ENCODE measurements at regions not wholly inside any gene's neighbourhood (a gene's known extent, or its start where the extent isn't known, plus 50 kb on each side); places are given as distances from the start of the nearest gene placed in this dataset.

GRCh38 chr20:59437601-59438031 lies 137.2 kb downstream of the EDN3 start (continued):
- TF ChIP-seq, protein P1, sequence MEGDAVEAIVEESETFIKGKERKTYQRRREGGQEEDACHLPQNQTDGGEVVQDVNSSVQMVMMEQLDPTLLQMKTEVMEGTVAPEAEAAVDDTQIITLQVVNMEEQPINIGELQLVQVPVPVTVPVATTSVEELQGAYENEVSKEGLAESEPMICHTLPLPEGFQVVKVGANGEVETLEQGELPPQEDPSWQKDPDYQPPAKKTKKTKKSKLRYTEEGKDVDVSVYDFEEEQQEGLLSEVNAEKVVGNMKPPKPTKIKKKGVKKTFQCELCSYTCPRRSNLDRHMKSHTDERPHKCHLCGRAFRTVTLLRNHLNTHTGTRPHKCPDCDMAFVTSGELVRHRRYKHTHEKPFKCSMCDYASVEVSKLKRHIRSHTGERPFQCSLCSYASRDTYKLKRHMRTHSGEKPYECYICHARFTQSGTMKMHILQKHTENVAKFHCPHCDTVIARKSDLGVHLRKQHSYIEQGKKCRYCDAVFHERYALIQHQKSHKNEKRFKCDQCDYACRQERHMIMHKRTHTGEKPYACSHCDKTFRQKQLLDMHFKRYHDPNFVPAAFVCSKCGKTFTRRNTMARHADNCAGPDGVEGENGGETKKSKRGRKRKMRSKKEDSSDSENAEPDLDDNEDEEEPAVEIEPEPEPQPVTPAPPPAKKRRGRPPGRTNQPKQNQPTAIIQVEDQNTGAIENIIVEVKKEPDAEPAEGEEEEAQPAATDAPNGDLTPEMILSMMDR (IDR thresholded peaks at IDR 0.05) = no peak
- TF ChIP-seq TCF12 (IDR thresholded peaks at IDR 0.05) (peak; percentile 83), JUND (IDR thresholded peaks at IDR 0.05) (peak; percentile 49), RXRA (IDR thresholded peaks at IDR 0.05; ENCODE audit: borderline replicate concordance, low read depth) (no peak), POLR2AphosphoS5 (IDR thresholded peaks at IDR 0.05; ENCODE audit: low read depth, low read length) (peak; percentile 63; the same call in 1 of the 2 replicates), TEAD4 (IDR thresholded peaks at IDR 0.05; ENCODE audit: borderline replicate concordance, insufficient read depth) (peak; percentile 63; the same call in 1 of the 2 replicates), SIN3A (IDR thresholded peaks at IDR 0.05; ENCODE audit: borderline replicate concordance, low read depth, low read length) (0 out of 2 replicates have a peak, but pooled peaks have one; percentile 40), TAF1 (IDR thresholded peaks at IDR 0.05; ENCODE audit: borderline replicate concordance, low read depth, low read length) (no peak)
- TF ChIP-seq, protein P2, sequence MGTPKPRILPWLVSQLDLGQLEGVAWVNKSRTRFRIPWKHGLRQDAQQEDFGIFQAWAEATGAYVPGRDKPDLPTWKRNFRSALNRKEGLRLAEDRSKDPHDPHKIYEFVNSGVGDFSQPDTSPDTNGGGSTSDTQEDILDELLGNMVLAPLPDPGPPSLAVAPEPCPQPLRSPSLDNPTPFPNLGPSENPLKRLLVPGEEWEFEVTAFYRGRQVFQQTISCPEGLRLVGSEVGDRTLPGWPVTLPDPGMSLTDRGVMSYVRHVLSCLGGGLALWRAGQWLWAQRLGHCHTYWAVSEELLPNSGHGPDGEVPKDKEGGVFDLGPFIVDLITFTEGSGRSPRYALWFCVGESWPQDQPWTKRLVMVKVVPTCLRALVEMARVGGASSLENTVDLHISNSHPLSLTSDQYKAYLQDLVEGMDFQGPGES (IDR thresholded peaks at IDR 0.05; ENCODE audit: low read depth, low read length) = no peak

DNA sequence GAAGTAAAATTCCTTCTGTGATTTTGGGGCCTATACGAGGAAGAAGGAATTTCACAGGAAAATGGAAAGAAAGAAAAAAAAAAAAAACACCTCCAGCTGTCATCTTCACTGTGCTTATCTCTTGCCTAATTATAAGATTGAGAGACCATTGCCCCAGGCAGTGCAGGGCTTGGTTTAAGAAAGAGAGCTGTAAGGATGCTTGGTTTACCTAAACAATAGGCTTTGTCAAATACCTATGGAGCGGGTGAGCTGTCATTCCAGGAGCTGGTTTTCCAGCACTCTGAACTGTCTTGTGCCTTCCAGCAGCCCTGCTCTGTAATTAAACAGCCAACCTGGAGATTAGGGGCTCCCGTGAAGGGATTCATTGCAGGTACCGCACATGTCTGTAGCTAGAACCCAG lies 137.8 kb downstream of the EDN3 start:
- Histone ChIP-seq H3K36me3 (replicated peaks in 1 of 2; ENCODE audit: control insufficient read depth in 1 of 2, insufficient read depth in 2 of 2, low read length in 1 of 2) (no peaks in the 10 kb centered on the region), H3K9me2 (no peaks in the 10 kb centered on the region), H4K20me1 (ENCODE audit: insufficient read depth) (no peaks in the 10 kb centered on the region), H3K27ac (ENCODE audit: low read depth in 2 of 2, low read length in 1 of 2) (peak overlapping the region in 1 of 2 experiments; percentile 85; a peak in 2 of 4 replicates), H3F3A (replicated peaks; ENCODE audit: insufficient read depth) (no peaks in the 10 kb centered on the region), H2AFZ (ENCODE audit: low read depth) (no peak overlapping the region), H3K9ac (no peak overlapping the region), H3K4me2 (no peak overlapping the region), H3K4me1 (ENCODE audit: control insufficient read depth in 1 of 2, insufficient read depth in 2 of 2, low read depth in 1 of 2, low read length in 1 of 2) (peaks cover 28 to 73% of the 10 kb centered on the region in 2 experiments), H3K79me2 (ENCODE audit: insufficient read depth) (no peaks in the 10 kb centered on the region), H3K4me3 (ENCODE audit: low read depth in 2 of 2, low read length in 1 of 2) (no peak overlapping the region), H3K27me3 (ENCODE audit: insufficient read depth) (no peaks in the 10 kb centered on the region), H3K9me3 (no peaks in the 10 kb centered on the region)
- POLR2A ChIA-PET = interaction anchor here (1.1 to 1.6 kb wide), 4 partner anchors 9 to 48 kb away, joined by 3 to 8 read pairs (median 4); no protein-coding TSS in a partner anchor
- 83% methylated on average over 4 of the region's 4 CpGs for WGBS (ENCODE audit: low lambda C conversion rate)
- no peak for DNase-seq
- CTCF ChIA-PET = interaction anchor here (0.7 to 5.4 kb wide), 14 partner anchors 9 to 791 kb away, joined by 3 to 45 read pairs (median 4); no protein-coding TSS in a partner anchor
- TF ChIP-seq EZH2phosphoT487 (IDR thresholded peaks at IDR 0.05; ENCODE audit: borderline replicate concordance, low read depth) (no peak), FOSL2 (IDR thresholded peaks at IDR 0.05; ENCODE audit: borderline replicate concordance, low read depth) (no peak), TCF12 (IDR thresholded peaks at IDR 0.05) (no peak), TEAD4 (IDR thresholded peaks at IDR 0.05; ENCODE audit: borderline replicate concordance, insufficient read depth) (no peak), NRF1 (IDR thresholded peaks at IDR 0.05; ENCODE audit: low read depth, low read length) (no peak), JUND (IDR thresholded peaks at IDR 0.05) (no peak), EP300 (IDR thresholded peaks at IDR 0.05; ENCODE audit: borderline replicate concordance in 1 of 2, low read depth in 1 of 2, low read length in 1 of 2) (no peak), SMC3 (IDR thresholded peaks at IDR 0.05; ENCODE audit: low read depth, low read length) (no peak), USF1 (IDR thresholded peaks at IDR 0.05; ENCODE audit: borderline replicate concordance, low read depth) (no peak), FOXJ3 (CRISPR knock-in tag; IDR thresholded peaks at IDR 0.05) (no peak), RAD21 (IDR thresholded peaks at IDR 0.05; ENCODE audit: low read length) (no peak), RFX5 (IDR thresholded peaks at IDR 0.05; ENCODE audit: low read length) (no peak), MAX (IDR thresholded peaks at IDR 0.05; ENCODE audit: low read depth) (no peak), FOXM1 (IDR thresholded peaks at IDR 0.05; ENCODE audit: low read depth) (no peak), RCOR1 (IDR thresholded peaks at IDR 0.05; ENCODE audit: low read length) (no peak), CHD2 (IDR thresholded peaks at IDR 0.05; ENCODE audit: low read length, partially characterized antibody) (no peak)
- TF ChIP-seq, protein P2 (IDR thresholded peaks at IDR 0.05; ENCODE audit: low read depth, low read length) = no peak
- TF ChIP-seq, protein P1 (IDR thresholded peaks at IDR 0.05) = no peak
- TF ChIP-seq, protein P3, sequence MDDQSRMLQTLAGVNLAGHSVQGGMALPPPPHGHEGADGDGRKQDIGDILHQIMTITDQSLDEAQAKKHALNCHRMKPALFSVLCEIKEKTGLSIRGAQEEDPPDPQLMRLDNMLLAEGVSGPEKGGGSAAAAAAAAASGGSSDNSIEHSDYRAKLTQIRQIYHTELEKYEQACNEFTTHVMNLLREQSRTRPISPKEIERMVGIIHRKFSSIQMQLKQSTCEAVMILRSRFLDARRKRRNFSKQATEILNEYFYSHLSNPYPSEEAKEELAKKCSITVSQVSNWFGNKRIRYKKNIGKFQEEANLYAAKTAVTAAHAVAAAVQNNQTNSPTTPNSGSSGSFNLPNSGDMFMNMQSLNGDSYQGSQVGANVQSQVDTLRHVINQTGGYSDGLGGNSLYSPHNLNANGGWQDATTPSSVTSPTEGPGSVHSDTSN (IDR thresholded peaks at IDR 0.05) = no peak
